Sigmoid colon (tissue), 6 donors: ENCODE measurements at regions not wholly inside any gene's neighbourhood (a gene's known extent, or its start where the extent isn't known, plus 50 kb on each side); places are given as distances from the start of the nearest gene placed in this dataset.

Experiments used
- DNase-seq: peaks from one replicate; pipeline ENCODE4 v3.0.0-alpha.2; 2019
- H3K27ac ChIP-seq, 4 donors: fragments of 200-600 bp; sonication (generic); one replicate each; pipeline ENCODE4 v1.5.1; 2016 to 2019; ENCODE audit warnings: mild to moderate bottlenecking in 1 of 4
- H3K27me3 ChIP-seq, 3 donors: fragments of 200-600 bp; sonication (generic); one replicate each; pipeline ENCODE4 v1.5.1; 2019; ENCODE audit warnings: mild to moderate bottlenecking in 1 of 3
- H3K36me3 ChIP-seq, 4 donors: fragments of 200-600 bp; sonication (generic); one replicate each; pipeline ENCODE4 v1.5.1; 2016 to 2019
- H3K4me1 ChIP-seq, 4 donors: fragments of 200-600 bp; sonication (generic); one replicate each; pipeline ENCODE4 v1.5.1; 2017 to 2019
- H3K4me3 ChIP-seq, 4 donors: fragments of 200-600 bp; sonication (generic); one replicate each; pipeline ENCODE4 v1.5.1; 2017 to 2019; ENCODE audit warnings: mild to moderate bottlenecking in 2 of 4, moderate library complexity in 1 of 4
- H3K9me3 ChIP-seq, 4 donors: fragments of 200-600 bp in 3 of 4; sonication (generic) in 3 of 4; one replicate each; pipeline versions ENCODE4 v1.5.1 to v1.6.1; 2013 to 2019
- CTCF ChIP-seq, 4 experiments: fragments of 450-650 bp in 3 of 4; fragments of 200-600 bp in 1 of 4; IDR thresholded peaks; one replicate each; pipeline ENCODE4 v1.5.1; 2016 to 2019; ENCODE audit warnings: antibody characterized with exemption in 4 of 4, mild to moderate bottlenecking in 3 of 4, moderate library complexity in 2 of 4
- EP300 ChIP-seq, 4 donors: sonication (generic); formaldehyde crosslinking; IDR thresholded peaks; one replicate each; pipeline ENCODE4 v1.6.1; 2017; ENCODE audit warnings: antibody characterized with exemption in 4 of 4
- POLR2A ChIP-seq, 2 donors: fragments of 450-650 bp; IDR thresholded peaks; one replicate each; pipeline ENCODE4 v1.6.1; 2016; ENCODE audit warnings: antibody characterized with exemption in 2 of 2, mild to moderate bottlenecking in 2 of 2, moderate library complexity in 2 of 2
- POLR2AphosphoS5 ChIP-seq, 4 donors: sonication (generic); formaldehyde crosslinking; IDR thresholded peaks; one replicate each; pipeline ENCODE4 v1.6.1; 2017; ENCODE audit warnings: antibody characterized with exemption in 4 of 4
- WGBS, 2 donors: extraction: QIAGEN DNeasy Blood & Tissue Kit; methylation state at CpG; one replicate each; pipeline ENCODE4 v1.1.7; 2013; 5-methylcytosine and 5-hydroxymethylcytosine counted together
- intact Hi-C: fragments of 100-400 bp; cut with DNase I; formaldehyde crosslinking; loops from one replicate; pipeline ENCODE4 v1.15.1; 2023
- donor health status: healthy with polysubstance abuse.
- donor health status: healthy.

GRCh38 chr6:99836471-99836870 lies 157.6 kb downstream of the MCHR2 start:
- Histone ChIP-seq H3K36me3 (no peaks in the 10 kb centered on the region), H3K27ac (no peak overlapping the region), H3K27me3 (no peaks in the 10 kb centered on the region), H3K9me3 (no peaks in the 10 kb centered on the region), H3K4me1 (no peaks in the 10 kb centered on the region), H3K4me3 (no peak overlapping the region)
- WGBS, 2 donors = 86 to 87% methylated on average over 3 of the region's 3 CpGs
- TF ChIP-seq CTCF (IDR thresholded peaks at IDR 0.05) (no peak), POLR2AphosphoS5 (IDR thresholded peaks at IDR 0.05) (no peak), EP300 (IDR thresholded peaks at IDR 0.05) (no peak), POLR2A (IDR thresholded peaks at IDR 0.05) (no peak)
- intact Hi-C loops = no loop called here
- no peak for DNase-seq

- 76 to 84% methylated on average over 2 of the region's 2 CpGs for WGBS, 2 donors
- Histone ChIP-seq H3K27me3 (no peaks in the 10 kb centered on the region), H3K27ac (no peak overlapping the region), H3K36me3 (no peaks in the 10 kb centered on the region), H3K4me3 (no peak overlapping the region), H3K4me1 (no peaks in the 10 kb centered on the region), H3K9me3 (no peaks in the 10 kb centered on the region)
- no peak for DNase-seq
- no peak for TF ChIP-seq POLR2AphosphoS5 (IDR thresholded peaks at IDR 0.05)
- no peak for TF ChIP-seq CTCF (IDR thresholded peaks at IDR 0.05)
- TF ChIP-seq EP300 (IDR thresholded peaks at IDR 0.05) = no peak
- no peak for TF ChIP-seq POLR2A (IDR thresholded peaks at IDR 0.05)
- intact Hi-C loops = no loop called here
Measured at GRCh38 chr6:99838607-99839006, 155.4 kb downstream of the MCHR2 start.

GRCh38 chr6:99841297-99841696 lies 152.7 kb downstream of the MCHR2 start:
- H3K27me3 ChIP-seq = no peaks in the 10 kb centered on the region
- no peak for DNase-seq
- TF ChIP-seq POLR2AphosphoS5 (IDR thresholded peaks at IDR 0.05) (no peak), POLR2A (IDR thresholded peaks at IDR 0.05) (no peak), CTCF (IDR thresholded peaks at IDR 0.05) (no peak), EP300 (IDR thresholded peaks at IDR 0.05) (no peak)
- 48 to 54% methylated on average over 1 of the region's 1 CpG for WGBS, 2 donors
- H3K4me3 ChIP-seq = no peak overlapping the region
- H3K27ac ChIP-seq = no peak overlapping the region
- no peaks in the 10 kb centered on the region for H3K9me3 ChIP-seq
- no peaks in the 10 kb centered on the region for H3K4me1 ChIP-seq
- no peaks in the 10 kb centered on the region for H3K36me3 ChIP-seq
- intact Hi-C loops = no loop called here

- no peak overlapping the region for H3K27ac ChIP-seq
- intact Hi-C loops = no loop called here
- no peaks in the 10 kb centered on the region for H3K9me3 ChIP-seq
- no peak for TF ChIP-seq EP300 (IDR thresholded peaks at IDR 0.05)
- no peak for TF ChIP-seq POLR2A (IDR thresholded peaks at IDR 0.05)
- no peak for TF ChIP-seq POLR2AphosphoS5 (IDR thresholded peaks at IDR 0.05)
- TF ChIP-seq CTCF (IDR thresholded peaks at IDR 0.05) = no peak
- H3K36me3 ChIP-seq = no peaks in the 10 kb centered on the region
- 87% methylated on average over 2 of the region's 2 CpGs for WGBS, 2 donors
- H3K4me1 ChIP-seq = no peaks in the 10 kb centered on the region
- DNase-seq = no peak
- no peaks in the 10 kb centered on the region for H3K27me3 ChIP-seq
- no peak overlapping the region for H3K4me3 ChIP-seq
Measured at GRCh38 chr6:99846006-99846405, 148.0 kb downstream of the MCHR2 start.

- TF ChIP-seq CTCF (IDR thresholded peaks at IDR 0.05) (no peak), POLR2AphosphoS5 (IDR thresholded peaks at IDR 0.05) (no peak), POLR2A (IDR thresholded peaks at IDR 0.05) (no peak), EP300 (IDR thresholded peaks at IDR 0.05) (no peak)
- H3K27me3 ChIP-seq = no peaks in the 10 kb centered on the region
- no peak overlapping the region for H3K4me3 ChIP-seq
- intact Hi-C loops = no loop called here
- H3K4me1 ChIP-seq = no peaks in the 10 kb centered on the region
- H3K36me3 ChIP-seq = no peaks in the 10 kb centered on the region
- no peaks in the 10 kb centered on the region for H3K9me3 ChIP-seq
- no peak overlapping the region for H3K27ac ChIP-seq
- 41 to 71% methylated on average over 2 of the region's 2 CpGs for WGBS, 2 donors
- DNase-seq = no peak
Measured at GRCh38 chr6:99850841-99851240, 143.2 kb downstream of the MCHR2 start.
